B cell (primary cell): ENCODE measurements at regions not wholly inside any gene's neighbourhood (a gene's known extent, or its start where the extent isn't known, plus 50 kb on each side); places are given as distances from the start of the nearest gene placed in this dataset.

Experiments
- ATAC-seq: fragments of 200-7000 bp; cut with Tn5 transposase; one replicate; pipeline ENCODE4 v1.10.0; 2021; ENCODE audit warnings: low read depth, mild to moderate bottlenecking, moderate number of reproducible peaks, moderate library complexity
- CTCF ChIA-PET: fragments of 350-600 bp; sonication (Branson Sonifier 250); formaldehyde crosslinking; loops from one replicate; lab custom pipeline; 2021; ENCODE audit warnings: antibody characterized with exemption, inconsistent platforms; lab: Charles Lee
- POLR2A ChIA-PET: fragments of 350-600 bp; sonication (Branson Sonifier 250); formaldehyde crosslinking; loops from one replicate; lab custom pipeline; 2021; ENCODE audit warnings: antibody characterized with exemption; lab: Charles Lee
- DNase-seq: peaks from one replicate; pipeline ENCODE4 v3.0.0; 2013
- H2AFZ ChIP-seq: 2 replicates; pipeline ENCODE4 v1.6.1; 2012; ENCODE audit warnings: mild to moderate bottlenecking, low read depth, low read length; ENCODE audit not compliant: insufficient read depth, poor library complexity, severe bottlenecking
- H3K27ac ChIP-seq, 2 donors: 1 replicate in 1 of 2; 2 replicates in 1 of 2; pipeline ENCODE4 v1.5.1; 2012 to 2013; ENCODE audit warnings: low read length in 2 of 2, mild to moderate bottlenecking in 2 of 2, moderate library complexity in 1 of 2
- H3K27me3 ChIP-seq, 4 experiments: fragments of 200-600 bp in 1 of 4; sonication (generic) in 1 of 4; replicated peaks in 1 of 4; 1 replicate in 2 of 4; 2 replicates in 2 of 4; pipeline versions ENCODE4 v1.6.1 to v1.7.0; 2013 to 2016; ENCODE audit warnings: low read length in 3 of 4, mild to moderate bottlenecking in 2 of 4, mixed read lengths in 1 of 4, moderate library complexity in 1 of 4; ENCODE audit not compliant: insufficient read depth in 4 of 4, control insufficient read depth in 3 of 4; ENCODE audit errors: control extremely low read depth in 1 of 4
- H3K36me3 ChIP-seq, 2 experiments: replicated peaks in 1 of 2; 1 replicate in 1 of 2; 2 replicates in 1 of 2; pipeline versions ENCODE4 v1.6.1 to v1.7.1; 2013; ENCODE audit warnings: low read length in 1 of 2; ENCODE audit not compliant: insufficient read depth in 2 of 2, control insufficient read depth in 1 of 2; ENCODE audit errors: control extremely low read depth in 1 of 2, extremely low read depth in 1 of 2
- H3K4me1 ChIP-seq, 2 donors: fragments of 200-600 bp in 1 of 2; sonication (generic) in 1 of 2; 1 replicate in 1 of 2; 2 replicates in 1 of 2; pipeline versions ENCODE4 v1.5.1 to v1.6.1; 2013 to 2017; ENCODE audit warnings: low read length in 2 of 2; ENCODE audit not compliant: control insufficient read depth in 2 of 2, insufficient read depth in 2 of 2
- H3K4me2 ChIP-seq: replicated peaks from 2 replicates; pipeline ENCODE3; 2012; ENCODE audit warnings: mild to moderate bottlenecking, low read depth, low read length; ENCODE audit not compliant: poor library complexity, severe bottlenecking
- H3K4me3 ChIP-seq, 5 experiments: fragments of 200-600 bp in 1 of 5; sonication (generic) in 1 of 5; 1 replicate in 3 of 5; 2 replicates in 2 of 5; pipeline versions ENCODE4 v1.5.1 to v1.7.0; 2011 to 2016; ENCODE audit warnings: low read length in 4 of 5, mild to moderate bottlenecking in 4 of 5, low read depth in 2 of 5, control low read depth in 1 of 5, moderate library complexity in 1 of 5; ENCODE audit not compliant: insufficient read depth in 1 of 5; ENCODE audit errors: control extremely low read depth in 1 of 5, extremely low read depth in 1 of 5
- H3K79me2 ChIP-seq: fragments of 200-600 bp; sonication (generic); one replicate; pipeline ENCODE4 v1.6.0; 2016; ENCODE audit warnings: low read length; ENCODE audit not compliant: control insufficient read depth, insufficient read depth
- H3K9ac ChIP-seq: fragments of 200-600 bp; sonication (generic); 2 replicates; pipeline ENCODE4 v1.6.1; 2017; ENCODE audit warnings: mild to moderate bottlenecking, low read length, moderate library complexity
- H3K9me3 ChIP-seq, 3 donors: one replicate each; pipeline versions ENCODE4 v1.6.1 to v1.7.1; 2013; ENCODE audit warnings: low read length in 2 of 3; ENCODE audit not compliant: control insufficient read depth in 2 of 3, insufficient read depth in 1 of 3; ENCODE audit errors: control extremely low read depth in 1 of 3
- H4K20me1 ChIP-seq: 2 replicates; pipeline ENCODE4 v1.6.0; 2012; ENCODE audit warnings: mild to moderate bottlenecking, low read length; ENCODE audit not compliant: insufficient read depth, control insufficient read depth, poor library complexity, severe bottlenecking
- H3K27ac Mint-ChIP-seq: one replicate; pipeline ENCODE4 v1.8.0; 2021; ENCODE audit warnings: mixed read lengths
- H3K27me3 Mint-ChIP-seq: one replicate; pipeline ENCODE4 v1.8.0; 2021; ENCODE audit warnings: mixed read lengths
- H3K4me1 Mint-ChIP-seq: one replicate; pipeline ENCODE4 v1.8.0; 2021; ENCODE audit warnings: mixed read lengths
- H3K4me3 Mint-ChIP-seq: one replicate; pipeline ENCODE4 v1.8.0; 2021; ENCODE audit warnings: mixed read lengths
- H3K9me3 Mint-ChIP-seq: one replicate; pipeline ENCODE4 v1.8.0; 2022; ENCODE audit warnings: mixed read lengths; ENCODE audit not compliant: insufficient read depth
- EZH2 ChIP-seq: IDR thresholded peaks from 2 replicates; pipeline ENCODE4 v1.6.1; 2012; ENCODE audit warnings: borderline replicate concordance, low read depth, mild to moderate bottlenecking, moderate library complexity, low read length; ENCODE audit not compliant: insufficient read depth, poor library complexity, severe bottlenecking
- WGBS: methylation state at CpG from one replicate; pipeline ENCODE4 v1.1.5; 2013; ENCODE audit warnings: missing lambda C conversion rate; ENCODE audit not compliant: insufficient coverage; 5-methylcytosine and 5-hydroxymethylcytosine counted together
- intact Hi-C: fragments of 100-400 bp; cut with micrococcal nuclease; formaldehyde crosslinking; loops from one replicate; pipeline ENCODE4 v1.10.0; 2022
- TF ChIP-seq, protein P1 (sequence below): fragments of 200-600 bp; IDR thresholded peaks from one replicate; pipeline ENCODE4 v1.8.0; 2022; ENCODE audit warnings: antibody characterized with exemption, mild to moderate bottlenecking

DNA sequence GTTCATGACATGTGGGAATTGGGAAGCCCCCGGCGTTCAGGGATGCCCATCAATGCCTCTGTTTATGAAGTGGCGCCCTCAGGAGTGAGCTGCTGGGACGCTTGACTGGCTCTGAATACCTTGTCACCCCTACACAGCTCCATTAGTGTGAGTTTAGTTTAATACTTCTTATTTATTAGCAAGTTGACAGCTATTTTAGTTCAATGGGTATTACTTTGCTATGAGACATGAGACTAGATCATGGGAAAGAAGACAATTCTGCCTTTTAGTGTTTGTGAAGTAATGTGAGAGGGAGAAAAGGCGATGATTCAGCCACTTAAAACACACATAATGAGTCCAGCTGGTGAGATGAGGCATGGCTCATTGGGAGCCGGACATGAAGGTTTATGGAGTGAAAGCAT is 678.5 kb downstream of the NR2F2 start:
- H3K4me1 Mint-ChIP-seq: no peaks in the 10 kb centered on the region
- intact Hi-C loops: no loop called here
- DNase-seq: no peak

DNA sequence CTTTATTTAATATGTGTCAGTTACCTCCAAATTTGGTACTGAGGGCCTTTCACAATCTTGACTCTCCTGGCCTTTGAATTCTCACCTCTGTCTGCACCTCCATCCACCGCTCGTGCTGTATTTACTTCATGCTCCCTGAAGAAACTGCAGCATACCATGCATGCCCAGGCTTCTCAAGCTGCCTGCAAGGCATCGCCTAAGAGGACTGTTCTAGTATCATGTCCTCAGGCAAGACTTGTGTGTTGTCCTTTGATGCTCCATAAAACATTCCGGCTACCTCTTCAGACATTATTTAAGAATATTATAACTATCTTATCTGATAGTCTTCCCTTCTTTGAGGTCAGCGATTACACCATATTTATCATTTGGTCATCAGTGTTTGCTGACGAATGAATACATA is 682.5 kb downstream of the NR2F2 start:
- TF ChIP-seq, protein P1, sequence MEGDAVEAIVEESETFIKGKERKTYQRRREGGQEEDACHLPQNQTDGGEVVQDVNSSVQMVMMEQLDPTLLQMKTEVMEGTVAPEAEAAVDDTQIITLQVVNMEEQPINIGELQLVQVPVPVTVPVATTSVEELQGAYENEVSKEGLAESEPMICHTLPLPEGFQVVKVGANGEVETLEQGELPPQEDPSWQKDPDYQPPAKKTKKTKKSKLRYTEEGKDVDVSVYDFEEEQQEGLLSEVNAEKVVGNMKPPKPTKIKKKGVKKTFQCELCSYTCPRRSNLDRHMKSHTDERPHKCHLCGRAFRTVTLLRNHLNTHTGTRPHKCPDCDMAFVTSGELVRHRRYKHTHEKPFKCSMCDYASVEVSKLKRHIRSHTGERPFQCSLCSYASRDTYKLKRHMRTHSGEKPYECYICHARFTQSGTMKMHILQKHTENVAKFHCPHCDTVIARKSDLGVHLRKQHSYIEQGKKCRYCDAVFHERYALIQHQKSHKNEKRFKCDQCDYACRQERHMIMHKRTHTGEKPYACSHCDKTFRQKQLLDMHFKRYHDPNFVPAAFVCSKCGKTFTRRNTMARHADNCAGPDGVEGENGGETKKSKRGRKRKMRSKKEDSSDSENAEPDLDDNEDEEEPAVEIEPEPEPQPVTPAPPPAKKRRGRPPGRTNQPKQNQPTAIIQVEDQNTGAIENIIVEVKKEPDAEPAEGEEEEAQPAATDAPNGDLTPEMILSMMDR: no peak
- TF ChIP-seq EZH2: no peak
- intact Hi-C loops: no loop called here
- no peak for ATAC-seq
- ChIA-PET POLR2A (no interaction called here), CTCF (no interaction called here)
- Mint-ChIP-seq H3K4me3 (no peak overlapping the region), H3K27ac (no peak overlapping the region), H3K9me3 (peaks cover 2% of the 10 kb centered on the region), H3K4me1 (no peaks in the 10 kb centered on the region), H3K27me3 (no peaks in the 10 kb centered on the region)
- H3K79me2 ChIP-seq: no peaks in the 10 kb centered on the region
- H3K4me3 ChIP-seq: no peak overlapping the region
- H3K4me2 ChIP-seq: no peak overlapping the region
- 89% methylated on average over 3 of the region's 6 CpGs for WGBS
- H3K4me1 ChIP-seq: no peaks in the 10 kb centered on the region
- no peaks in the 10 kb centered on the region for H4K20me1 ChIP-seq
- no peak overlapping the region for H2AFZ ChIP-seq
- no peaks in the 10 kb centered on the region for H3K36me3 ChIP-seq
- DNase-seq: no peak
- H3K9ac ChIP-seq: no peak overlapping the region
- no peak overlapping the region for H3K27ac ChIP-seq
- no peaks in the 10 kb centered on the region for H3K9me3 ChIP-seq
- no peaks in the 10 kb centered on the region for H3K27me3 ChIP-seq

More for the DNA sequence above, 678.5 kb downstream of the NR2F2 start:
- Histone ChIP-seq H3K4me2 (no peak overlapping the region), H3K27ac (no peak overlapping the region), H3K4me1 (no peaks in the 10 kb centered on the region), H3K9me3 (no peaks in the 10 kb centered on the region), H3K9ac (no peak overlapping the region), H3K4me3 (no peak overlapping the region), H4K20me1 (no peaks in the 10 kb centered on the region), H3K27me3 (no peaks in the 10 kb centered on the region), H3K36me3 (no peaks in the 10 kb centered on the region), H3K79me2 (no peaks in the 10 kb centered on the region), H2AFZ (no peak overlapping the region)
- Mint-ChIP-seq H3K27me3 (no peaks in the 10 kb centered on the region), H3K27ac (no peak overlapping the region), H3K9me3 (peaks cover 2% of the 10 kb centered on the region), H3K4me3 (no peak overlapping the region)
- ChIA-PET POLR2A (no interaction called here), CTCF (no interaction called here)
- TF ChIP-seq, protein P1: no peak
- TF ChIP-seq EZH2: no peak
- WGBS: no CpG with 5 or more reads among the region's 6 CpGs
- ATAC-seq: no peak
